Fibroblast of skin of right biceps (primary cell): ENCODE measurements at regions not wholly inside any gene's neighbourhood (a gene's known extent, or its start where the extent isn't known, plus 50 kb on each side); places are given as distances from the start of the nearest gene placed in this dataset.

ENCODE experiments used
- DNase-seq: peaks from one replicate; pipeline ENCODE4 v3.0.0-alpha.2; 2013

GRCh38 chr1:18020021-18020817, 87.4 kb upstream of the IGSF21 start:
- no peak for DNase-seq

- DNase-seq: no peak
Measured at GRCh38 chr1:18021242-18021641, 86.4 kb upstream of the IGSF21 start.

GRCh38 chr1:18032172-18032859, 75.3 kb upstream of the IGSF21 start:
- DNase-seq: no peak

GRCh38 chr1:18035145-18035544, 72.5 kb upstream of the IGSF21 start:
- DNase-seq: no peak

GRCh38 chr1:18037651-18038050, 69.9 kb upstream of the IGSF21 start:
- no peak for DNase-seq

- DNase-seq: no peak
Measured at GRCh38 chr1:18038051-18038450, 69.5 kb upstream of the IGSF21 start.

GRCh38 chr1:18039102-18039501, 68.5 kb upstream of the IGSF21 start:
- no peak for DNase-seq

- no peak for DNase-seq
Measured at GRCh38 chr1:18041102-18041501, 66.5 kb upstream of the IGSF21 start.

- DNase-seq: no peak
Measured at GRCh38 chr1:18041685-18042355, 65.8 kb upstream of the IGSF21 start.

GRCh38 chr1:18043871-18044270, 63.7 kb upstream of the IGSF21 start:
- no peak for DNase-seq

GRCh38 chr1:18045203-18045602, 62.4 kb upstream of the IGSF21 start:
- no peak for DNase-seq

GRCh38 chr1:18045621-18046020, 62.0 kb upstream of the IGSF21 start:
- DNase-seq: no peak

GRCh38 chr1:18047122-18047521, 60.5 kb upstream of the IGSF21 start:
- no peak for DNase-seq

GRCh38 chr1:18049228-18049627, 58.4 kb upstream of the IGSF21 start:
- DNase-seq: no peak

GRCh38 chr1:18052671-18053070, 54.9 kb upstream of the IGSF21 start:
- DNase-seq: no peak

GRCh38 chr1:18055156-18055555, 52.4 kb upstream of the IGSF21 start:
- no peak for DNase-seq

- no peak for DNase-seq
Measured at GRCh38 chr1:18056545-18056944, 51.1 kb upstream of the IGSF21 start.

- no peak for DNase-seq
Measured at GRCh38 chr1:18057623-18058022, 50.0 kb upstream of the IGSF21 start.
